ENCODE measurements at regions not wholly inside any gene's neighbourhood (a gene's known extent, or its start where the extent isn't known, plus 50 kb on each side); places are given as distances from the start of the nearest gene placed in this dataset.

DNA sequence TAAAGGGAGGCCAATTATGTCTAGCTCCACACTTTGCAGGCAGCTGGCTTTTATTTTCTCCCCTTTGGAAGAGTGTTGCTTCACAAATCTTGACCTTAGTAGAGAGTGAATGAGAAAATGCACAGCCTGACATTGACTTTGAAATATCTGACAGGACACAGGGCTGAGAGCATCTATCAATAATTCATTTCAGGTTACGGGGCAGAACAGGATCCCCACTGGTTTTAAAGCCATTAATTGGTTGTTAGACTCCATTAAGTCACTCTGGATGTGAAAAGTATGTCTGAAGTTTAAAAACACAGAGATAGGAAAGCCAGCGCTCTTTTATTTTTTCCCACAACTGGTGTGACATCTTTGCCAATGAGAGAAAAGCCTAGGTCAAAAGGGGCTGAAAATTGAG lies 251.9 kb upstream of the TMC3 start (continued):
- TF ChIP-seq, protein P1, sequence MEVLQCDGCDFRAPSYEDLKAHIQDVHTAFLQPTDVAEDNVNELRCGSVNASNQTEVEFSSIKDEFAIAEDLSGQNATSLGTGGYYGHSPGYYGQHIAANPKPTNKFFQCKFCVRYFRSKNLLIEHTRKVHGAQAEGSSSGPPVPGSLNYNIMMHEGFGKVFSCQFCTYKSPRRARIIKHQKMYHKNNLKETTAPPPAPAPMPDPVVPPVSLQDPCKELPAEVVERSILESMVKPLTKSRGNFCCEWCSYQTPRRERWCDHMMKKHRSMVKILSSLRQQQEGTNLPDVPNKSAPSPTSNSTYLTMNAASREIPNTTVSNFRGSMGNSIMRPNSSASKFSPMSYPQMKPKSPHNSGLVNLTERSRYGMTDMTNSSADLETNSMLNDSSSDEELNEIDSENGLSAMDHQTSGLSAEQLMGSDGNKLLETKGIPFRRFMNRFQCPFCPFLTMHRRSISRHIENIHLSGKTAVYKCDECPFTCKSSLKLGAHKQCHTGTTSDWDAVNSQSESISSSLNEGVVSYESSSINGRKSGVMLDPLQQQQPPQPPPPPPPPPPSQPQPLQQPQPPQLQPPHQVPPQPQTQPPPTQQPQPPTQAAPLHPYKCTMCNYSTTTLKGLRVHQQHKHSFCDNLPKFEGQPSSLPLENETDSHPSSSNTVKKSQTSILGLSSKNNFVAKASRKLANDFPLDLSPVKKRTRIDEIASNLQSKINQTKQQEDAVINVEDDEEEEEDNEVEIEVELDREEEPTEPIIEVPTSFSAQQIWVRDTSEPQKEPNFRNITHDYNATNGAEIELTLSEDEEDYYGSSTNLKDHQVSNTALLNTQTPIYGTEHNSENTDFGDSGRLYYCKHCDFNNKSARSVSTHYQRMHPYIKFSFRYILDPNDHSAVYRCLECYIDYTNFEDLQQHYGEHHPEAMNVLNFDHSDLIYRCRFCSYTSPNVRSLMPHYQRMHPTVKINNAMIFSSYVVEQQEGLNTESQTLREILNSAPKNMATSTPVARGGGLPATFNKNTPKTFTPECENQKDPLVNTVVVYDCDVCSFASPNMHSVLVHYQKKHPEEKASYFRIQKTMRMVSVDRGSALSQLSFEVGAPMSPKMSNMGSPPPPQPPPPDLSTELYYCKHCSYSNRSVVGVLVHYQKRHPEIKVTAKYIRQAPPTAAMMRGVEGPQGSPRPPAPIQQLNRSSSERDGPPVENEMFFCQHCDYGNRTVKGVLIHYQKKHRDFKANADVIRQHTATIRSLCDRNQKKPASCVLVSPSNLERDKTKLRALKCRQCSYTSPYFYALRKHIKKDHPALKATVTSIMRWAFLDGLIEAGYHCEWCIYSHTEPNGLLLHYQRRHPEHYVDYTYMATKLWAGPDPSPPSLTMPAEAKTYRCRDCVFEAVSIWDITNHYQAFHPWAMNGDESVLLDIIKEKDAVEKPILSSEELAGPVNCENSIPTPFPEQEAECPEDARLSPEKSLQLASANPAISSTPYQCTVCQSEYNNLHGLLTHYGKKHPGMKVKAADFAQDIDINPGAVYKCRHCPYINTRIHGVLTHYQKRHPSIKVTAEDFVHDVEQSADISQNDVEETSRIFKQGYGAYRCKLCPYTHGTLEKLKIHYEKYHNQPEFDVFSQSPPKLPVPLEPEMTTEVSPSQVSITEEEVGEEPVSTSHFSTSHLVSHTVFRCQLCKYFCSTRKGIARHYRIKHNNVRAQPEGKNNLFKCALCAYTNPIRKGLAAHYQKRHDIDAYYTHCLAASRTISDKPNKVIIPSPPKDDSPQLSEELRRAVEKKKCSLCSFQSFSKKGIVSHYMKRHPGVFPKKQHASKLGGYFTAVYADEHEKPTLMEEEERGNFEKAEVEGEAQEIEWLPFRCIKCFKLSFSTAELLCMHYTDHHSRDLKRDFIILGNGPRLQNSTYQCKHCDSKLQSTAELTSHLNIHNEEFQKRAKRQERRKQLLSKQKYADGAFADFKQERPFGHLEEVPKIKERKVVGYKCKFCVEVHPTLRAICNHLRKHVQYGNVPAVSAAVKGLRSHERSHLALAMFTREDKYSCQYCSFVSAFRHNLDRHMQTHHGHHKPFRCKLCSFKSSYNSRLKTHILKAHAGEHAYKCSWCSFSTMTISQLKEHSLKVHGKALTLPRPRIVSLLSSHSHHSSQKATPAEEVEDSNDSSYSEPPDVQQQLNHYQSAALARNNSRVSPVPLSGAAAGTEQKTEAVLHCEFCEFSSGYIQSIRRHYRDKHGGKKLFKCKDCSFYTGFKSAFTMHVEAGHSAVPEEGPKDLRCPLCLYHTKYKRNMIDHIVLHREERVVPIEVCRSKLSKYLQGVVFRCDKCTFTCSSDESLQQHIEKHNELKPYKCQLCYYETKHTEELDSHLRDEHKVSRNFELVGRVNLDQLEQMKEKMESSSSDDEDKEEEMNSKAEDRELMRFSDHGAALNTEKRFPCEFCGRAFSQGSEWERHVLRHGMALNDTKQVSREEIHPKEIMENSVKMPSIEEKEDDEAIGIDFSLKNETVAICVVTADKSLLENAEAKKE (CRISPR knock-in tag; IDR thresholded peaks at IDR 0.05), result no peak
- TF ChIP-seq, protein P2, sequence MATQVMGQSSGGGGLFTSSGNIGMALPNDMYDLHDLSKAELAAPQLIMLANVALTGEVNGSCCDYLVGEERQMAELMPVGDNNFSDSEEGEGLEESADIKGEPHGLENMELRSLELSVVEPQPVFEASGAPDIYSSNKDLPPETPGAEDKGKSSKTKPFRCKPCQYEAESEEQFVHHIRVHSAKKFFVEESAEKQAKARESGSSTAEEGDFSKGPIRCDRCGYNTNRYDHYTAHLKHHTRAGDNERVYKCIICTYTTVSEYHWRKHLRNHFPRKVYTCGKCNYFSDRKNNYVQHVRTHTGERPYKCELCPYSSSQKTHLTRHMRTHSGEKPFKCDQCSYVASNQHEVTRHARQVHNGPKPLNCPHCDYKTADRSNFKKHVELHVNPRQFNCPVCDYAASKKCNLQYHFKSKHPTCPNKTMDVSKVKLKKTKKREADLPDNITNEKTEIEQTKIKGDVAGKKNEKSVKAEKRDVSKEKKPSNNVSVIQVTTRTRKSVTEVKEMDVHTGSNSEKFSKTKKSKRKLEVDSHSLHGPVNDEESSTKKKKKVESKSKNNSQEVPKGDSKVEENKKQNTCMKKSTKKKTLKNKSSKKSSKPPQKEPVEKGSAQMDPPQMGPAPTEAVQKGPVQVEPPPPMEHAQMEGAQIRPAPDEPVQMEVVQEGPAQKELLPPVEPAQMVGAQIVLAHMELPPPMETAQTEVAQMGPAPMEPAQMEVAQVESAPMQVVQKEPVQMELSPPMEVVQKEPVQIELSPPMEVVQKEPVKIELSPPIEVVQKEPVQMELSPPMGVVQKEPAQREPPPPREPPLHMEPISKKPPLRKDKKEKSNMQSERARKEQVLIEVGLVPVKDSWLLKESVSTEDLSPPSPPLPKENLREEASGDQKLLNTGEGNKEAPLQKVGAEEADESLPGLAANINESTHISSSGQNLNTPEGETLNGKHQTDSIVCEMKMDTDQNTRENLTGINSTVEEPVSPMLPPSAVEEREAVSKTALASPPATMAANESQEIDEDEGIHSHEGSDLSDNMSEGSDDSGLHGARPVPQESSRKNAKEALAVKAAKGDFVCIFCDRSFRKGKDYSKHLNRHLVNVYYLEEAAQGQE (IDR thresholded peaks at IDR 0.05; ENCODE audit: unreplicated experiment), result no peak

DNA sequence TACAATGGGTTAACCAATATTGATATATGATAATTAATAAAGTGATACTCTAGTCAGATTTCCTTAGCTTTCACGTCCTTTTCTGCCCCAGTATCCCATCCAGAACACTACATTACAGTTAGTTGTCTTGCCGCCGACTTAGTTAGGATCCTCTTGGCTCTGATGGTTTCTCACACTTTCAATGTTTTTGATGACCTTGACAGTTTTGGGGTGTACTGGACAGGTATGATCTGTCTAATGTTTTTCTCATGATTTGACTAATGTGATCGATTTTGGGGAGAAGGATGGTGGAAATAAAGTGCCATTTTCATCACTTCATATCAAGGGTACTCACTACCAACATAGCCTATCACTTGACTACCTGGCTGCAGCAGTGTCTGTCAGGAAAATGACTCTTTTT lies 245.0 kb upstream of the TMC3 start:
- H3K36me3 ChIP-seq (ENCODE audit: insufficient read depth), result no peaks in the 10 kb centered on the region
- no peak overlapping the region for H3K27ac Mint-ChIP-seq
- no peaks in the 10 kb centered on the region for H3F3A ChIP-seq (replicated peaks; ENCODE audit: low read depth)
- no peak for ATAC-seq
- H3K4me2 ChIP-seq, result no peak overlapping the region
- no peaks in the 10 kb centered on the region for H3K27me3 Mint-ChIP-seq (ENCODE audit: insufficient read depth, low read depth, poor library complexity)
- H3K79me2 ChIP-seq (replicated peaks; ENCODE audit: insufficient read depth), result no peaks in the 10 kb centered on the region
- no peaks in the 10 kb centered on the region for H4K20me1 ChIP-seq (replicated peaks; ENCODE audit: insufficient read depth)
- H3K4me1 ChIP-seq (ENCODE audit: insufficient read depth), result no peaks in the 10 kb centered on the region
- H3K4me3 ChIP-seq, result no peak overlapping the region
- DNase-seq (ENCODE audit: low spot score), result no peak
- H2AFZ ChIP-seq, result no peak overlapping the region
- no peak overlapping the region for H3K27ac ChIP-seq (ENCODE audit: low read depth)
- H3K9me3 Mint-ChIP-seq, result no peaks in the 10 kb centered on the region; the same call in 2 of the 3 replicates
- H3K4me3 Mint-ChIP-seq, result no peak overlapping the region
- no peaks in the 10 kb centered on the region for H3K27me3 ChIP-seq (ENCODE audit: insufficient read depth)
- no peaks in the 10 kb centered on the region for H3K36me3 Mint-ChIP-seq (ENCODE audit: low read depth)
- H3K9me2 ChIP-seq (ENCODE audit: insufficient read depth), result no peaks in the 10 kb centered on the region
- H3K4me1 Mint-ChIP-seq, result no peaks in the 10 kb centered on the region
- TF ChIP-seq, protein P3, sequence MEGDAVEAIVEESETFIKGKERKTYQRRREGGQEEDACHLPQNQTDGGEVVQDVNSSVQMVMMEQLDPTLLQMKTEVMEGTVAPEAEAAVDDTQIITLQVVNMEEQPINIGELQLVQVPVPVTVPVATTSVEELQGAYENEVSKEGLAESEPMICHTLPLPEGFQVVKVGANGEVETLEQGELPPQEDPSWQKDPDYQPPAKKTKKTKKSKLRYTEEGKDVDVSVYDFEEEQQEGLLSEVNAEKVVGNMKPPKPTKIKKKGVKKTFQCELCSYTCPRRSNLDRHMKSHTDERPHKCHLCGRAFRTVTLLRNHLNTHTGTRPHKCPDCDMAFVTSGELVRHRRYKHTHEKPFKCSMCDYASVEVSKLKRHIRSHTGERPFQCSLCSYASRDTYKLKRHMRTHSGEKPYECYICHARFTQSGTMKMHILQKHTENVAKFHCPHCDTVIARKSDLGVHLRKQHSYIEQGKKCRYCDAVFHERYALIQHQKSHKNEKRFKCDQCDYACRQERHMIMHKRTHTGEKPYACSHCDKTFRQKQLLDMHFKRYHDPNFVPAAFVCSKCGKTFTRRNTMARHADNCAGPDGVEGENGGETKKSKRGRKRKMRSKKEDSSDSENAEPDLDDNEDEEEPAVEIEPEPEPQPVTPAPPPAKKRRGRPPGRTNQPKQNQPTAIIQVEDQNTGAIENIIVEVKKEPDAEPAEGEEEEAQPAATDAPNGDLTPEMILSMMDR (conservative IDR thresholded peaks at IDR 0.05; ENCODE audit: low read depth in 2 of 2), result no peak
- TF ChIP-seq, protein P1 (CRISPR knock-in tag; IDR thresholded peaks at IDR 0.05), result no peak

All from GM23338 (cell line).